NCI-H510A treated with DMSO at 0.1 percent for 48 hours (cell line): ENCODE measurements at regions not wholly inside any gene's neighbourhood (a gene's known extent, or its start where the extent isn't known, plus 50 kb on each side); places are given as distances from the start of the nearest gene placed in this dataset.

Source experiments
- DNase-seq: peaks from one replicate; lab custom pipeline; 2025; lab: John Stamatoyannopoulos, UW

- DNase-seq = no peak
These were observed 251.9 kb upstream of the LRRC7 start for GRCh38 chr1:69315823-69316222.

- DNase-seq = no peak
These were observed 248.4 kb upstream of the LRRC7 start for GRCh38 chr1:69319287-69319686.

DNA sequence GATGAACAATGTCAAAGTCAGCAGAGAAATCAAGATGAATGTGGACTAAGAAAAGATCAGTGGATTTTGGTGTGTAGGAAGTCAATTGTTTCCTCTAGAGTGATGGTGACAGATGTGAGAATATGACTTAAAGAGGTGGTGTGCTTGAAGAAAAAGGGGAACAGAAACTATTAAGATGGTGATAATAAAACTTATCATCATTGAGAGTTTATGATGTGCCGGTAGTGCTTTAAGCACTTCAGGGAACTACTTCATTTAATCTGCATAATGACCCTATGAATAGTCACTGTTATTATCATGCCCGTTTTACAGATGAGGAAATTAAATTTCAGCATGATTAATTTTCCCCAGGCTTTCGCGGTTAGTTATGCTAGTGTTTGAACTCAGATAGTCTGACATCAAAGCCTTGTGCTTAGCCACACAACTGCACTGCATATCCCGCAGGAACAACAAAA, 246.9 kb upstream of the LRRC7 start:
- no peak for DNase-seq

DNA sequence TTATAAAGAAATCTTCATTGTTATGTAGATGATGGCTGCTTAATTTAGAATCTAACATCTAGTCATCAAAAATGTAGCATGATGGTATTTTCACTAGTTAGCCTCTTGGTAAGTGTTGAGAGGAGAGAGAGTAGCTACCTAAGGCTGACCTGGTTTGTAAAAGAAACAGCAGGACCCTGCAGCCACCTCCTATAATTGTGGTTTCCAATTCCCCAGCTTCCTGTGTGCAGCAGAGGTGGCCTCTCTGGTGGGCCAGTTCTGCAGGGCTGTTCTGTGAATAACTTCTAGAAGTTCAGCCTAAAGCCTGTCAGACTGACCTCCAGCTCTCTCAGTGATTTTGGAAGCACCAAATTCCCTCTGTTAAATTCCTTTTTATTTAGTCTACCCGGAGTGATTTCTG, 246.4 kb upstream of the LRRC7 start:
- no peak for DNase-seq

GRCh38 chr1:69328186-69328585, 239.5 kb upstream of the LRRC7 start:
- DNase-seq = no peak

- DNase-seq = no peak
These were observed 204.5 kb upstream of the LRRC7 start for GRCh38 chr1:69363236-69363635.

GRCh38 chr1:69373520-69373919, 194.2 kb upstream of the LRRC7 start:
- no peak for DNase-seq

GRCh38 chr1:69376408-69376807, 191.3 kb upstream of the LRRC7 start:
- DNase-seq = no peak

DNA sequence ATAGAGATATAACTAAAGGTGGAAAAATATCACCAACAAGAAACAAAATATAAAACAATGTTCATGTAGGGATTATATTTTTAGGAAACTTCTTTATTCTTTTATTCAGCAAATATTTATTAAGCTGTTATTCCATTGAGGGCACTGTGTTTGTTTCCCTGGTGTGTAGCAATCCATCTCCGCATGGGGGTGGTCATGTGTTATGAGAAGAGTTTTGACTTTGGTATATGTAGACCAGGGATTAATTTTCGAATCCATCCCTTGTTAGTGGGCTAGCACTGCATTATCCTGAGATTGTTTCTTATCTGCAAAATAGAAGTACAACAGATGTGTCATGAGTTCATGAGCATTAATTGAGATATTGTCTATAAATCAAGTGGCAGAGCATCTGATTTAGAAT, 190.2 kb upstream of the LRRC7 start:
- no peak for DNase-seq

- no peak for DNase-seq
These were observed 179.7 kb upstream of the LRRC7 start for GRCh38 chr1:69388044-69388443.

GRCh38 chr1:69400128-69400527, 167.6 kb upstream of the LRRC7 start:
- no peak for DNase-seq

GRCh38 chr1:69401879-69402278, 165.8 kb upstream of the LRRC7 start:
- no peak for DNase-seq

- DNase-seq = no peak
These were observed 163.9 kb upstream of the LRRC7 start for GRCh38 chr1:69403756-69404320.

- no peak for DNase-seq
These were observed 163.2 kb upstream of the LRRC7 start for GRCh38 chr1:69404486-69404885.

DNA sequence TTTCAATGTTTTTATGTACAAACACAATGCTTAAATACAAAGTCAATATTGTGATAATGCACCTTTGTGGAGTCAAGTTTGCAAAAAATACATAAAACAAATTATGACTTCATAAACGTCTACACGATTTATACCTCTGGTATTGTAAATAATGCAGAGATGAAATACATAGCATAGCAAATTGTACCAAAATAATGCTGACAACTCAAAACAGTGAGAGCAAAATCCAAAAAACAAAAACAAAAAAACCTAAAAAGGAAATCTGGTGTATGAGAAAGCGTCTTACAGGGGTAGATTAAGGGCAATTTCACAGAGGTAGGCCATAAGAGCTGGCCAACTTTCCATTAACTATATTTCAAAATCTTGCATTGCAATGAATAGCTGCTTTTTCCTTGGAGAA, 161.5 kb upstream of the LRRC7 start:
- DNase-seq = no peak

- DNase-seq = no peak
These were observed 157.8 kb upstream of the LRRC7 start for GRCh38 chr1:69409731-69410456.

GRCh38 chr1:69410457-69410850, 157.3 kb upstream of the LRRC7 start:
- DNase-seq = no peak

- DNase-seq = no peak
These were observed 156.8 kb upstream of the LRRC7 start for GRCh38 chr1:69410893-69411292.

DNA sequence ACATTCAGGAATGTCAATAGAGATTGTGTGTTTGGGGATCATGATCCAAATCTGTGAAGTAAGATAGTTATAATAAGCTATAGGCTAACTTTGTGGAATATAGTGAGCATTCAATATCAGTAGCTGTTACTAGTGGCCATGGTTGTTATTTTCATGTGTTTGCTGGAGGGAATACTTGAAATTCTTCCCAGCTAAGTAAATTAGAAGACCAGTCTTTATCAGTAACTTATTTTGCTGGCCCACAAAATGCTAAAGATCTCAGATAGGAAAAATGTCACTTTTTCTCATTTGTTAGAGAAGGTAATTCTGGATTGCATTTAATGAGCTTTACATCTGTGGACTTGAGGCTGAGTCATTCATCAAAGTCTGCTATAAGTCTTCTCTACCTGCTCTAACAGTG, 156.1 kb upstream of the LRRC7 start:
- no peak for DNase-seq

GRCh38 chr1:69413129-69413528, 154.6 kb upstream of the LRRC7 start:
- no peak for DNase-seq

GRCh38 chr1:69414574-69414973, 153.1 kb upstream of the LRRC7 start:
- DNase-seq = no peak

DNA sequence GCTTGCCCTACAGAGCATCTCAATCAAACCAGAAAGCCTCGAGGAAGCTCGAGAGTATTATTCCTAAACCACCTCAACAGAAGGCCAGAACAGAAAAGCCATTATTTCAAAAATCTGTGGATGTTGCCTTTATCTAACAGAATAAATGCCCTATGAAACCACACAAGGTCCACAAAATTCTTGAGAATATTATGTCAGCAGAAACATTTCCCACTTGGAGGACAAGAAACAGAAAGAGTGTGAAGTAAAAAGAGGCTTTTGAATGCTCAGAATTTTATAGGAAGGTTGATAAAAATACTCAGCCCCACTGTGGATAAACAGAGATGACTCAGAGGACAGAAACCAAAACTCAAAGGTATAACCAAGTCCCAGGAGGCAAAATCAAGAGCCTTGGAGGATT, 146.4 kb upstream of the LRRC7 start:
- DNase-seq = no peak

DNA sequence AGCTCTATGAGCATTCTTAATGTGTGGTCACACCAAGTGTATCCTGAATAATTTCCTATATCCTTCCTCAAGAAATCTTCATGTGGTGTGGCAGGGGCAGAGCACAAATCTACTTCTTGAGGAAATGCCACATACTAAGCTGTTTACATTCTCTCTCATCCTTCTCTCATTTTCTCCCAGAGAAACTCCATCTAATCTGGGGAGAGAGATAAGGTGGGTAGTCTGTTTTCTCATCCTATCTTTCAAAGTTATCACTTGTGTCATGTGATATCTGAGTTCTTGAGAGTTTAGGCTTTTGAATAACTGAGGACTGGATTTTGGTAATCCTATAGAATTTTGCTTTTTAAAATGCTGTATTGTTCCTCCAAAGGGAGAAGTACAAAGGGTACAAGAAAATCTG, 141.9 kb upstream of the LRRC7 start:
- no peak for DNase-seq

DNA sequence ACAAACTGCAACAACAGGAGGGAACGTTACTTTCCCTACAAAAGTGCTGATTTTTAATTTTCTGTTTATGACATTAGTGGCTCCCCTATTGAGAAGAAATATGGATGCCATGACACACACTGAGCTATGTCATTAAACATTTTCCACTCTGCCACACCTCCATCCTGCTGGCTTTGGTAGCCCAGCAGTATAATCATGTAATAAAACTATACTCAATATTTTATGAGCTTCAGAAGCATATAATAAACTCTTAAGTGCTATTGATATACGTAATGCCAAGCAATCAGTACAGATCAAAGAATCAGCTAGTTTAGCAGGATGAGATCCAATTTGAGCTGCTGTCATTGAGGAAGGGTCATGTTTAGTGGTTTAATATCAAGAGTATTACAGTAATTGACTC, 141.3 kb upstream of the LRRC7 start:
- no peak for DNase-seq
